K562 (cell line): ENCODE measurements at regions not wholly inside any gene's neighbourhood (a gene's known extent, or its start where the extent isn't known, plus 50 kb on each side); places are given as distances from the start of the nearest gene placed in this dataset.

Experiments
- BRCA1 ChIP-seq, 2 experiments: fragments of 450-650 bp in 1 of 2; sonication (generic) in 1 of 2; formaldehyde crosslinking in 1 of 2; IDR thresholded peaks; 2 replicates each; pipeline versions ENCODE4 v1.5.0 to v1.6.1; 2017 to 2020; ENCODE audit warnings: mild to moderate bottlenecking in 1 of 2, missing genetic modification reagents in 1 of 2
- CTCF ChIP-seq, 3 experiments: IDR thresholded peaks in 2 of 3; conservative IDR thresholded peaks in 1 of 3; 2 replicates each; pipeline ENCODE4 v1.5.1; 2011 to 2012; ENCODE audit warnings: low read length in 3 of 3, mild to moderate bottlenecking in 3 of 3, control low read depth in 2 of 3, improper control_type of control experiment in 1 of 3, inconsistent platforms in 1 of 3, low read depth in 1 of 3, mixed read lengths in 1 of 3, moderate library complexity in 1 of 3; ENCODE audit not compliant: insufficient read depth in 2 of 3
- EP300 ChIP-seq: IDR thresholded peaks from 2 replicates; pipeline ENCODE4 v1.6.1; 2012; ENCODE audit warnings: low read length, improper control_type of control experiment
- MYNN ChIP-seq, 2 experiments: sonication (generic); formaldehyde crosslinking in 1 of 2; IDR thresholded peaks; 2 replicates each; pipeline versions ENCODE4 v1.5.0 to v1.6.1; 2016 to 2020; ENCODE audit warnings: antibody characterized with exemption in 1 of 2, missing genetic modification reagents in 1 of 2
- POLR2A ChIP-seq: fragments of 450-650 bp; conservative IDR thresholded peaks from 2 replicates; pipeline ENCODE4 v1.6.1; 2016

GRCh38 chr6:1029141-1029540 lies 282.8 kb upstream of the FOXQ1 start:
- TF ChIP-seq CTCF (IDR thresholded peaks at IDR 0.05 in 2 of 3, conservative IDR thresholded peaks at IDR 0.05 in 1 of 3; ENCODE audit: insufficient read depth in 2 of 3, low read depth in 1 of 3, low read length in 3 of 3): no peak
- TF ChIP-seq BRCA1 (IDR thresholded peaks at IDR 0.05): no peak
- no peak for TF ChIP-seq BRCA1 (CRISPR knock-in tag; IDR thresholded peaks at IDR 0.05)
- no peak for TF ChIP-seq EP300
- no peak for TF ChIP-seq MYNN (IDR thresholded peaks at IDR 0.05)
- no peak for TF ChIP-seq MYNN (CRISPR knock-in tag; IDR thresholded peaks at IDR 0.05)
- no peak for TF ChIP-seq POLR2A
